ENCODE measurements at regions not wholly inside any gene's neighbourhood (a gene's known extent, or its start where the extent isn't known, plus 50 kb on each side); places are given as distances from the start of the nearest gene placed in this dataset.

DNA sequence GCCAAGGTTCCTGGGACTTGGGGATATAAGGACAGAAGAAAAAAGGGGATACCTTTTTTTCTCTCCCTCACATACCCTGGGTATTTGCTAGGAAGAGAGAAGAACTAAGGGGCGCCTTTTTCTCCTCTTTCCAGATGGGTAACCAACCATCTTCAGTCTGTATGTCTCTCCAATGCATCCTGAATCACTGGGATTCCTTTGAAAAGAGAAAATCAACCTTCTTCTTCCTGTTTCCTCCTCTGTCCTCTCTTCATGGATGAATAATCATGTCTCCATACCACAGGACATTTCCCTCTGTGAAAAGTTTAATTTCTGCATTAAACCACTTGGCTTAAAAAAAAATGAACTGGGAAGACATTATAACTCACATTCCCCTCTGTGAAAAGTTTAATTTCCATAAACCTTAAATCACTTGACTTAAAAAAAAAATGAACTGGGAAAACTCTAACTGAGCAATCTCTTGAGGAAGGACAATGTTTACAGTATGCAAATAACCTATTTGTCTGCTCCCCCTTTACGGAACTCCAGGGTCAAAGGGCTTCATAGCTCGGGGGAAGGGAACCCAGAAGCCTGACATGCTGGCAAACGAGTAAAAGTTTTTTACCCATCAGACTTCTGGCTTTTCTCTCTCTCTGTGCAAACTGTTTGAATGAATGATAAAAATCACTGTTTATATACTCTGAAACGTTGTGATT is 56.7 kb upstream of the FAM98A start:
- 65 to 69% methylated on average over 5 of the region's 5 CpGs for WGBS, 2 donors
- no peaks in the 10 kb centered on the region for H3K36me3 ChIP-seq (ENCODE audit: control insufficient read depth in 2 of 2, insufficient read depth in 2 of 2, low read length in 1 of 2)
- H3K4me3 ChIP-seq (ENCODE audit: low read depth in 1 of 2, low read length in 2 of 2): no peak overlapping the region
- no peak overlapping the region for H3K27ac ChIP-seq (ENCODE audit: low read depth in 2 of 2, low read length in 1 of 2)
- no peaks in the 10 kb centered on the region for H3K27me3 ChIP-seq (ENCODE audit: control insufficient read depth in 1 of 2, insufficient read depth in 2 of 2, low read length in 2 of 2)
- peaks cover 0 to 3% of the 10 kb centered on the region in 2 donors for H3K9me3 ChIP-seq (ENCODE audit: control insufficient read depth in 2 of 2, insufficient read depth in 1 of 2, low read depth in 1 of 2, low read length in 1 of 2)
- H3K4me1 ChIP-seq (ENCODE audit: control insufficient read depth in 2 of 2, insufficient read depth in 2 of 2, low read length in 1 of 2): no peaks in the 10 kb centered on the region

DNA sequence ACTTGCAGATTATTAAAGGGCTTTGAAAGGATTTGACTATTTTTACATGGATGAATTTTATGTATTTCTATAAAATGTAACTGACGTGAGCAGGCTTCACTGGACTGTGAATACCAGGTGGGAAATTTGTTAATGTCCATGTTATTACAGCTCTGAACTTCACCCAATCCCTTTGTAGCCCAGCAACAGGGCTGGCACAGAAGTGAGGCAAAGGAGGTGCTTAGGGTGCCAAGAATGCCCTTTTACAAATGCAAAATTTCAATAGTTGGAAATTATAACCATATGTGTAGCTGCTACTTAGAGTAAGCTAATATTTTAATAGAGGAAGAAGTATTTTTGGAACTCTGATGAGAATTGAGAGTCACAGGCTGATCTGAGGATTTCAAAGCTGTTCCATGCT is 53.7 kb upstream of the FAM98A start:
- Histone ChIP-seq H3K4me3 (ENCODE audit: low read depth in 1 of 2, low read length in 2 of 2) (no peak overlapping the region), H3K9me3 (ENCODE audit: control insufficient read depth in 2 of 2, insufficient read depth in 1 of 2, low read depth in 1 of 2, low read length in 1 of 2) (peaks cover 0 to 3% of the 10 kb centered on the region in 2 donors), H3K36me3 (ENCODE audit: control insufficient read depth in 2 of 2, insufficient read depth in 2 of 2, low read length in 1 of 2) (no peaks in the 10 kb centered on the region), H3K27ac (ENCODE audit: low read depth in 2 of 2, low read length in 1 of 2) (no peak overlapping the region), H3K4me1 (ENCODE audit: control insufficient read depth in 2 of 2, insufficient read depth in 2 of 2, low read length in 1 of 2) (no peaks in the 10 kb centered on the region), H3K27me3 (ENCODE audit: control insufficient read depth in 1 of 2, insufficient read depth in 2 of 2, low read length in 2 of 2) (no peaks in the 10 kb centered on the region)
- 69 to 79% methylated on average over 1 of the region's 1 CpG for WGBS, 2 donors

DNA sequence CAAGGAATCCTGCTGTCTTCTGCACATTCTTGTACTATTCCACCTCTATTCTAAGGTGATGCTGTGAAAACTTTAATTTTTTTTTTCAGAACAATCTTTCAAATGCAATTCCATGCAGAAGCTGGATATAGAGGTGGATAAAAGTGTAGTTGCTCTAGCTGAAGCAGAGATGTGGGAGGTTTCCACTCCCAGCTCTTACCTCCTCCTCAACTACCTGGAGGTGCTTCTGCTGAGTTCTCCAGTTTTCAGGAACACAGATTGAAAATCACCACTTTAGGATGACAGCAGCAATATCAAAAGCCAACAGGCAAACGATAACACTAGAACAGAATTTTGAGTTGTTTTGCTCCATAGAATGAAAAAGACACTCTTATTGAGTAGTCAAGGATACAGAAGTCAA is 51.1 kb upstream of the FAM98A start:
- no peaks in the 10 kb centered on the region for H3K36me3 ChIP-seq (ENCODE audit: control insufficient read depth in 2 of 2, insufficient read depth in 2 of 2, low read length in 1 of 2)
- H3K4me3 ChIP-seq (ENCODE audit: low read depth in 1 of 2, low read length in 2 of 2): no peak overlapping the region
- H3K4me1 ChIP-seq (ENCODE audit: control insufficient read depth in 2 of 2, insufficient read depth in 2 of 2, low read length in 1 of 2): no peaks in the 10 kb centered on the region
- no peaks in the 10 kb centered on the region for H3K27me3 ChIP-seq (ENCODE audit: control insufficient read depth in 1 of 2, insufficient read depth in 2 of 2, low read length in 2 of 2)
- peaks cover 0 to under 1% of the 10 kb centered on the region in 2 donors for H3K9me3 ChIP-seq (ENCODE audit: control insufficient read depth in 2 of 2, insufficient read depth in 1 of 2, low read depth in 1 of 2, low read length in 1 of 2)
- 88 to 95% methylated on average over 1 of the region's 1 CpG for WGBS, 2 donors
- H3K27ac ChIP-seq (ENCODE audit: low read depth in 2 of 2, low read length in 1 of 2): no peak overlapping the region
